HL-60 (cell line): ENCODE measurements at regions not wholly inside any gene's neighbourhood (a gene's known extent, or its start where the extent isn't known, plus 50 kb on each side); places are given as distances from the start of the nearest gene placed in this dataset.

ENCODE experiments used
- CTCF ChIP-seq: IDR thresholded peaks from one replicate; pipeline ENCODE4 v1.5.1; 2011; ENCODE audit warnings: low read length, control low read depth, inconsistent platforms; ENCODE audit not compliant: insufficient read depth
- GABPA ChIP-seq: IDR thresholded peaks from 2 replicates; pipeline ENCODE4 v1.6.1; 2012; ENCODE audit warnings: low read depth
- POLR2AphosphoS5 ChIP-seq: IDR thresholded peaks from 2 replicates; pipeline ENCODE4 v1.6.1; 2012; ENCODE audit warnings: low read depth
- REST ChIP-seq: IDR thresholded peaks from 2 replicates; pipeline ENCODE4 v1.6.1; 2012; ENCODE audit warnings: low read depth; ENCODE audit not compliant: insufficient replicate concordance

GRCh38 chrX:3216581-3217180 lies 129.8 kb downstream of the MXRA5 start:
- no peak for TF ChIP-seq POLR2AphosphoS5
- TF ChIP-seq GABPA, result no peak
- no peak for TF ChIP-seq CTCF
- no peak for TF ChIP-seq REST
